Breast epithelium (tissue), 4 donors: ENCODE measurements at regions not wholly inside any gene's neighbourhood (a gene's known extent, or its start where the extent isn't known, plus 50 kb on each side); places are given as distances from the start of the nearest gene placed in this dataset.

Experiments used
- DNase-seq, 2 donors: peaks; one replicate each; pipeline ENCODE4 v3.0.0-alpha.2; 2019; ENCODE audit warnings: low spot score in 2 of 2
- H3K27ac ChIP-seq, 2 donors: fragments of 200-600 bp; sonication (generic) in 1 of 2; one replicate each; pipeline ENCODE4 v1.5.1; 2016 to 2019; ENCODE audit warnings: mild to moderate bottlenecking in 1 of 2
- H3K27me3 ChIP-seq, 2 donors: fragments of 200-600 bp; sonication (generic) in 1 of 2; one replicate each; pipeline versions ENCODE4 v1.5.1 to v1.6.0; 2017 to 2019; ENCODE audit warnings: control low read depth in 1 of 2, mild to moderate bottlenecking in 1 of 2
- H3K36me3 ChIP-seq: fragments of 200-600 bp; one replicate; pipeline ENCODE4 v1.5.1; 2019
- H3K4me1 ChIP-seq, 2 donors: fragments of 200-600 bp; sonication (generic); one replicate each; pipeline ENCODE4 v1.5.1; 2016 to 2019; ENCODE audit warnings: control low read depth in 1 of 2
- H3K4me3 ChIP-seq, 3 donors: fragments of 200-600 bp; sonication (generic); 1 replicate in 2 of 3; 2 replicates in 1 of 3; pipeline ENCODE4 v1.5.1; 2016 to 2019; ENCODE audit warnings: mild to moderate bottlenecking in 3 of 3, moderate library complexity in 2 of 3
- H3K9me3 ChIP-seq, 2 donors: fragments of 200-600 bp; sonication (generic) in 1 of 2; one replicate each; pipeline ENCODE4 v1.5.1; 2016 to 2019; ENCODE audit warnings: control low read depth in 1 of 2
- POLR2A ChIP-seq: fragments of 450-650 bp; IDR thresholded peaks from one replicate; pipeline ENCODE4 v1.6.1; 2016; ENCODE audit warnings: antibody characterized with exemption, mild to moderate bottlenecking, moderate library complexity
- POLR2AphosphoS5 ChIP-seq, 3 donors: sonication (generic); formaldehyde crosslinking; IDR thresholded peaks; one replicate each; pipeline ENCODE4 v1.6.1; 2017; ENCODE audit warnings: antibody characterized with exemption in 3 of 3
- intact Hi-C: fragments of 100-400 bp; cut with DNase I; formaldehyde crosslinking; loops from one replicate; pipeline ENCODE4 v1.15.1; 2023; ENCODE audit warnings: low total_unique reads
- TF ChIP-seq, protein P1 (sequence below), 3 donors: fragments of 450-650 bp; IDR thresholded peaks; one replicate each; pipeline ENCODE4 v1.5.1; 2016 to 2017; ENCODE audit warnings: antibody characterized with exemption in 3 of 3, mild to moderate bottlenecking in 3 of 3, moderate library complexity in 3 of 3

DNA sequence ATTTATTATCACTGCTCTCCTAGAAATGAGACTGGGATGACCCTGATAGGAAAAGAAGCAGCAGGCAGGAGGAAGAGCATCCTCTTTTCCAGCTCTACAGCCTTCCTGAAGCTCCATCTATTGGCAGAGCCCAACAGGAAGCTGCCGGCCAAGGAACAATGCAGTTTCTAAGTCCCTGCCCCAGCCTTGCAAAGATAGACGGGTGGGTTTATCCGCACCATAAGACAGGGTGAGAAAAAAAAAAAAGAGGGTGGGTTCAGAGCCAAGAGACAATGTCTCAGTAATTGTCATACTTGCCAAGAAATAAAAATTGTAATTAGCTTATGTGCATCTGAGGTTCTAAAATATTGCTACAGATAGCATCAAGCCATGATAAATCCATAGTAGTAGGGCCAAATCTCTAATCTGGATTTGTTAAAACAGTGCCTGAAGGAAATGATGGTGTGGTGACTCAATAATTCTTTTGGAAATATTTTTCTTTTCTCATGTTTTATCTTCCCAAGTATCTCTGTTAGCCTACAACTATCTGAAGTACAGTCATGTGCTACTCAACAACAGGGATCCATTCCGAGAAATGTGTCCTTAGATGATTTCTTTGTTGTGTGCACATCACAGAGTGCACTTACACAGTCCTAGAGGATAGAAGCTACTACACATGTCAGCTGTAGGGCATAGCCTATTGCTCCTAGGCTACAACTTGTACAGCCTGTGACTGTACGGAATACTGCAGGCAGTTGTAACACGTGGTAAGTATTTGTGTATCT lies 242.9 kb upstream of the CXCL12 start:
- no peaks in the 10 kb centered on the region for H3K4me1 ChIP-seq
- no peaks in the 10 kb centered on the region for H3K9me3 ChIP-seq
- intact Hi-C loops: no loop called here

DNA sequence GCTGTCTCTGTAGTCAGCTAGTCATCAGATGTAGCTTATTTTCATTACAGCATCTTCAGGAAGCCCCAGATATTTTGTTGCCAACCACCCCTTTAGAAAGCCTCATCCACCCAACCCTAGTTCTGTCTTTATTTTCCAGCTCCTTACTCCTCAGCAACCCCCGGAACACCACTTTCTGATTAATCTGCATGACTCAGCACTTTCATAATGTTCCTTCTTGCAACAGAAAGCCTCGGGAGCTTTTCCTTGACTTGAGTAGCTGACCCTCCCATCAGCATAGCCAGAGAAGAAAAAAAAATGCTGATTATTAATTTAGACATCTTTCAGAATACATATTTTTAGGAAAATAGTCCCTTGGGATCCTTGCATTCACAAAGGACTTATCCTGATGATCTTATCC lies 244.0 kb upstream of the CXCL12 start:
- Histone ChIP-seq H3K9me3 (no peaks in the 10 kb centered on the region), H3K36me3 (no peaks in the 10 kb centered on the region), H3K27me3 (no peaks in the 10 kb centered on the region), H3K27ac (peak overlapping the region in 1 of 2 donors; percentile 36), H3K4me3 (no peak overlapping the region), H3K4me1 (no peaks in the 10 kb centered on the region)
- no peak for DNase-seq
- intact Hi-C loops: no loop called here
- TF ChIP-seq POLR2A: no peak
- TF ChIP-seq POLR2AphosphoS5 (IDR thresholded peaks at IDR 0.05): no peak
- TF ChIP-seq, protein P1, sequence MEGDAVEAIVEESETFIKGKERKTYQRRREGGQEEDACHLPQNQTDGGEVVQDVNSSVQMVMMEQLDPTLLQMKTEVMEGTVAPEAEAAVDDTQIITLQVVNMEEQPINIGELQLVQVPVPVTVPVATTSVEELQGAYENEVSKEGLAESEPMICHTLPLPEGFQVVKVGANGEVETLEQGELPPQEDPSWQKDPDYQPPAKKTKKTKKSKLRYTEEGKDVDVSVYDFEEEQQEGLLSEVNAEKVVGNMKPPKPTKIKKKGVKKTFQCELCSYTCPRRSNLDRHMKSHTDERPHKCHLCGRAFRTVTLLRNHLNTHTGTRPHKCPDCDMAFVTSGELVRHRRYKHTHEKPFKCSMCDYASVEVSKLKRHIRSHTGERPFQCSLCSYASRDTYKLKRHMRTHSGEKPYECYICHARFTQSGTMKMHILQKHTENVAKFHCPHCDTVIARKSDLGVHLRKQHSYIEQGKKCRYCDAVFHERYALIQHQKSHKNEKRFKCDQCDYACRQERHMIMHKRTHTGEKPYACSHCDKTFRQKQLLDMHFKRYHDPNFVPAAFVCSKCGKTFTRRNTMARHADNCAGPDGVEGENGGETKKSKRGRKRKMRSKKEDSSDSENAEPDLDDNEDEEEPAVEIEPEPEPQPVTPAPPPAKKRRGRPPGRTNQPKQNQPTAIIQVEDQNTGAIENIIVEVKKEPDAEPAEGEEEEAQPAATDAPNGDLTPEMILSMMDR (IDR thresholded peaks at IDR 0.05): no peak

More for the DNA sequence above, 242.9 kb upstream of the CXCL12 start:
- Histone ChIP-seq H3K27me3 (no peaks in the 10 kb centered on the region), H3K4me3 (no peak overlapping the region), H3K27ac (no peak overlapping the region), H3K36me3 (no peaks in the 10 kb centered on the region)
- no peak for DNase-seq
- no peak for TF ChIP-seq POLR2AphosphoS5 (IDR thresholded peaks at IDR 0.05)
- no peak for TF ChIP-seq POLR2A
- TF ChIP-seq, protein P1 (IDR thresholded peaks at IDR 0.05): no peak

DNA sequence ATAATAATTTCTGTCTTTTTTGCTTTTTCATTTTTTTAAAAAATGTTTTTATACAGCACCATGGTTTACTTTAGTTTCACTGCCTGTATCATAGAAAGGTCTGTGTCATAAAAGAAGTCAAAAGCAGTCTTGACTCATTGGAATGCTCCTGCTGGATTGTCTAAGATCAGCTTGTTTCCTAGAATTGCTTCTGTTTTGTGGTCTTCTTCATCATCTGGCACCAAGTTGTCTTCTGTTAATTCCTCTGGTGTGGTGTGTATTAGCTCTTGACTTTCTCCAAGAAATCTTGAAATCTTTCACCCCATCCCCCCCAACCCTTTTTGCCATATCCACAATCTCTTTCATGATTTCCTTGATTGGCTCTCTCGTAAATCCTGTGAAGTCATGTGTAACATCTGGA lies 250.3 kb upstream of the CXCL12 start:
- TF ChIP-seq POLR2AphosphoS5 (IDR thresholded peaks at IDR 0.05): no peak
- TF ChIP-seq POLR2A: no peak
- TF ChIP-seq, protein P1 (IDR thresholded peaks at IDR 0.05): no peak
- intact Hi-C loops: no loop called here

DNA sequence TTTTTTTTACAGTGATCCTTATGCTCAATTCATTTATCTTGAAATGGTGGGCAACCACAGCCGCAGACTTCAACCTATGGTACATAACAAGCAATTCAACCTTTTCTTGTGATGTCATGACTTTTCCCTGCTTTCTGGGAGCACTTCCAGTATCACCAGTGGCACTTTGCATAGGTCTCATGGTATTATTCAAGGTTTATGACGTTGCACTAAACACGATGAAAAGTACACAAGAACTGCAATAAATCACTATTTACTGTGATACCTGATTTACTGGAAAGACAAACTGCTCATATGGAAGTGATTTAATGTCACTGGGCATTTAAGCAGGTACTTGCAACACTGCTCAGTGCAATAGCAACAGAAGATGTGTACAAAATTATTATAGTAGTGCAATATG lies 251.7 kb upstream of the CXCL12 start:
- H3K9me3 ChIP-seq: no peaks in the 10 kb centered on the region
- no peak for DNase-seq

More for the DNA sequence above, 250.3 kb upstream of the CXCL12 start:
- H3K36me3 ChIP-seq: no peaks in the 10 kb centered on the region
- H3K4me3 ChIP-seq: no peak overlapping the region
- no peaks in the 10 kb centered on the region for H3K9me3 ChIP-seq
- H3K27ac ChIP-seq: no peak overlapping the region
- H3K27me3 ChIP-seq: no peaks in the 10 kb centered on the region
- DNase-seq: no peak
- H3K4me1 ChIP-seq: no peaks in the 10 kb centered on the region

DNA sequence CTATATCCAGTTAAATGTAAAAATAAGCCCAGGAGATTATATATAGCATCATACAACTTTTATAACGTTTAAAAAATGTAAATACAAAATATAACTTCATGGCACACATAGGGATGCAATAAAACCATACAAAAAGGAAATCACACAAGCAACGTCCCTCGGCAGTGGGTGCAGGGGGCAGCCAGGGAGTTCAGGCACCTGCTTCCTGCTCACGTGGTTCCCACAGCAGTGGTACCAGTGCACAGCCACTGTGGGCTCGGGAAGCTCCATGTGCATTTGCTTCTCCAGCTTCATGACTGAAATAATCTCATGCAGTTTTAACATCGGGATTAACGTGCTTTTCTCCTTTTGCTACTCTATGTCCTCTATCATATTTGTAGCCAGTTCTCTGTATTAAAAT lies 255.5 kb upstream of the CXCL12 start:
- Histone ChIP-seq H3K9me3 (no peaks in the 10 kb centered on the region), H3K27ac (no peak overlapping the region), H3K36me3 (no peaks in the 10 kb centered on the region), H3K4me1 (no peaks in the 10 kb centered on the region), H3K4me3 (no peak overlapping the region), H3K27me3 (no peaks in the 10 kb centered on the region)
- intact Hi-C loops: no loop called here
- no peak for DNase-seq
- no peak for TF ChIP-seq POLR2AphosphoS5 (IDR thresholded peaks at IDR 0.05)
- TF ChIP-seq, protein P1 (IDR thresholded peaks at IDR 0.05): no peak

More for the DNA sequence above, 251.7 kb upstream of the CXCL12 start:
- no peak for TF ChIP-seq POLR2AphosphoS5 (IDR thresholded peaks at IDR 0.05)
- TF ChIP-seq, protein P1 (IDR thresholded peaks at IDR 0.05): no peak
- intact Hi-C loops: no loop called here
- Histone ChIP-seq H3K4me1 (no peaks in the 10 kb centered on the region), H3K36me3 (no peaks in the 10 kb centered on the region), H3K27ac (no peak overlapping the region), H3K4me3 (no peak overlapping the region), H3K27me3 (no peaks in the 10 kb centered on the region)
